ENCODE measurements at regions not wholly inside any gene's neighbourhood (a gene's known extent, or its start where the extent isn't known, plus 50 kb on each side); places are given as distances from the start of the nearest gene placed in this dataset.

GRCh38 chr14:29175706-29176105 is 409.1 kb downstream of the FOXG1 start:
- TF ChIP-seq, protein P1, sequence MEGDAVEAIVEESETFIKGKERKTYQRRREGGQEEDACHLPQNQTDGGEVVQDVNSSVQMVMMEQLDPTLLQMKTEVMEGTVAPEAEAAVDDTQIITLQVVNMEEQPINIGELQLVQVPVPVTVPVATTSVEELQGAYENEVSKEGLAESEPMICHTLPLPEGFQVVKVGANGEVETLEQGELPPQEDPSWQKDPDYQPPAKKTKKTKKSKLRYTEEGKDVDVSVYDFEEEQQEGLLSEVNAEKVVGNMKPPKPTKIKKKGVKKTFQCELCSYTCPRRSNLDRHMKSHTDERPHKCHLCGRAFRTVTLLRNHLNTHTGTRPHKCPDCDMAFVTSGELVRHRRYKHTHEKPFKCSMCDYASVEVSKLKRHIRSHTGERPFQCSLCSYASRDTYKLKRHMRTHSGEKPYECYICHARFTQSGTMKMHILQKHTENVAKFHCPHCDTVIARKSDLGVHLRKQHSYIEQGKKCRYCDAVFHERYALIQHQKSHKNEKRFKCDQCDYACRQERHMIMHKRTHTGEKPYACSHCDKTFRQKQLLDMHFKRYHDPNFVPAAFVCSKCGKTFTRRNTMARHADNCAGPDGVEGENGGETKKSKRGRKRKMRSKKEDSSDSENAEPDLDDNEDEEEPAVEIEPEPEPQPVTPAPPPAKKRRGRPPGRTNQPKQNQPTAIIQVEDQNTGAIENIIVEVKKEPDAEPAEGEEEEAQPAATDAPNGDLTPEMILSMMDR (IDR thresholded peaks at IDR 0.05), result no peak
- TF ChIP-seq POLR2A (IDR thresholded peaks at IDR 0.05) (no peak), POLR2AphosphoS5 (IDR thresholded peaks at IDR 0.05) (no peak)

Data from suprapubic skin (tissue), 4 donors.